Astrocyte (in vitro differentiated cells and primary cell): ENCODE measurements at regions not wholly inside any gene's neighbourhood (a gene's known extent, or its start where the extent isn't known, plus 50 kb on each side); places are given as distances from the start of the nearest gene placed in this dataset.
"Not testable (repeated sequence)": the region's sequence is repeated elsewhere in the genome, so short reads cannot be mapped to it uniquely, and the experiment has no call there.

Experiments
- EZH2 ChIP-seq: IDR thresholded peaks from 2 replicates; pipeline ENCODE4 v1.6.1; 2012; ENCODE audit warnings: mild to moderate bottlenecking, low read length, inconsistent platforms; ENCODE audit not compliant: insufficient read depth
- TF ChIP-seq, protein P1 (sequence below): IDR thresholded peaks from 2 replicates; pipeline ENCODE4 v1.5.1; 2011; ENCODE audit warnings: low read depth, mild to moderate bottlenecking, inconsistent platforms, low read length, moderate library complexity; ENCODE audit not compliant: insufficient read depth

DNA sequence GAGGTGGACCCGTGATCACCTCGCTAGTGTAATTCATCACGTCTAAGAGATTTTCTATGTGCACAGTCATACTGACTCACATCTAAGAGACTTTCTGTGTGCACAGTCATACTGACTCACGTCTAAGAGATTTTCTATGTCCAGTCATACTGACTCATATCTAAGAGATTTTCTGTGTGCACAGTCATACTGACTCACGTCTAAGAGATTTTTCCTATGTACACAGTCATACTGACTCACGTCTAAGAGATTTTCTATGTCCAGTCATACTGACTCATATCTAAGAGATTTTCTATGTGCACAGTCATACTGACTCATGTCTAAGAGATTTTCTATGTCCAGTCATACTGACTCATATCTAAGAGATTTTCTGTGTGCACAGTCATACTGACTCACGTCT, 443.8 kb downstream of the BRD1 start:
- not testable (repeated sequence) for TF ChIP-seq EZH2
- TF ChIP-seq, protein P1, sequence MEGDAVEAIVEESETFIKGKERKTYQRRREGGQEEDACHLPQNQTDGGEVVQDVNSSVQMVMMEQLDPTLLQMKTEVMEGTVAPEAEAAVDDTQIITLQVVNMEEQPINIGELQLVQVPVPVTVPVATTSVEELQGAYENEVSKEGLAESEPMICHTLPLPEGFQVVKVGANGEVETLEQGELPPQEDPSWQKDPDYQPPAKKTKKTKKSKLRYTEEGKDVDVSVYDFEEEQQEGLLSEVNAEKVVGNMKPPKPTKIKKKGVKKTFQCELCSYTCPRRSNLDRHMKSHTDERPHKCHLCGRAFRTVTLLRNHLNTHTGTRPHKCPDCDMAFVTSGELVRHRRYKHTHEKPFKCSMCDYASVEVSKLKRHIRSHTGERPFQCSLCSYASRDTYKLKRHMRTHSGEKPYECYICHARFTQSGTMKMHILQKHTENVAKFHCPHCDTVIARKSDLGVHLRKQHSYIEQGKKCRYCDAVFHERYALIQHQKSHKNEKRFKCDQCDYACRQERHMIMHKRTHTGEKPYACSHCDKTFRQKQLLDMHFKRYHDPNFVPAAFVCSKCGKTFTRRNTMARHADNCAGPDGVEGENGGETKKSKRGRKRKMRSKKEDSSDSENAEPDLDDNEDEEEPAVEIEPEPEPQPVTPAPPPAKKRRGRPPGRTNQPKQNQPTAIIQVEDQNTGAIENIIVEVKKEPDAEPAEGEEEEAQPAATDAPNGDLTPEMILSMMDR = not testable (repeated sequence)
